ENCODE measurements at regions not wholly inside any gene's neighbourhood (a gene's known extent, or its start where the extent isn't known, plus 50 kb on each side); places are given as distances from the start of the nearest gene placed in this dataset.

DNA sequence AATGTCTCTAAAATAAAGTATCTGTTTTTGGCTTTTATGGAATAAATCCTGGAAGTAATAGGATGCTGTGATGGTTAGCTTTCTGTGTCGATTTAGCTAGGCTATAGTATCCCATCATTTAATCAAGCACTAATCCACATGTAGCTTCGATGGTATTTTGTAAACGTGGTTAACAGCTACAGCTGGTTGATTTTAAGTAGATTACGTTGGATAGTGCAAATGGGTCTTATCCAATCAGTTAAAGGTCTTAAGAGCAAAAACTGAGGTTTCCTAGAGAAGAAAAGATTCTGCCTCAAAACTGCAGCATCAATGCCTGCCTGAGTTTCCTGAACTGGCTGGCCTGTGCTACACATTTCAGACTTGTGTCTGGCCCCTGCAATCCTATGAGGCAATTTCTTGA lies 314.2 kb upstream of the SORL1-AS1 start:
- DNase-seq (ENCODE audit: low read depth) = no peak
- TF ChIP-seq CTCF (conservative IDR thresholded peaks at IDR 0.05; ENCODE audit: low read depth, low read length) = no peak
- no peak overlapping the region for H3K4me3 ChIP-seq (ENCODE audit: low read depth, low read length)

DNA sequence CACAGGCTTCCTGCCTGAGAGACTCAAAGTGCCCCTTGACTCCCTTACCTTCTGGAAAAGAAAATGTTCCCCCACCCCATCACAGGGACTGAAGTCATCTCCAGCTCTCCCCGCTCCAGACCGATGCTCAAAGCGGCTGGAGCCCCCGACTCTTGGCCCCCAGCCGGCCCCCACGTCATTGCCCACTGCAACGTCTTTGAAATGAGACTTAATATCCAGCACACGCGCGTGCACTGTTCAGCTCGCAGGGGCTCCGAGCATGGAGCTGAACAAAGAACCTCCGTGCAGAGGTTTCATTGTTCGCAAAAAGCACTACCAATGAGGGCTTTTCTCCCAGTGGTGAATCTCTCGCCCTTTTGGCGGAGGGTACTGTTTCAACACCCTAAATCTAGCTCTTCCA lies 313.4 kb upstream of the SORL1-AS1 start:
- H3K4me3 ChIP-seq (ENCODE audit: low read depth, low read length) = no peak overlapping the region
- TF ChIP-seq CTCF (conservative IDR thresholded peaks at IDR 0.05; ENCODE audit: low read depth, low read length) = no peak
- no peak for DNase-seq (ENCODE audit: low read depth)

DNA sequence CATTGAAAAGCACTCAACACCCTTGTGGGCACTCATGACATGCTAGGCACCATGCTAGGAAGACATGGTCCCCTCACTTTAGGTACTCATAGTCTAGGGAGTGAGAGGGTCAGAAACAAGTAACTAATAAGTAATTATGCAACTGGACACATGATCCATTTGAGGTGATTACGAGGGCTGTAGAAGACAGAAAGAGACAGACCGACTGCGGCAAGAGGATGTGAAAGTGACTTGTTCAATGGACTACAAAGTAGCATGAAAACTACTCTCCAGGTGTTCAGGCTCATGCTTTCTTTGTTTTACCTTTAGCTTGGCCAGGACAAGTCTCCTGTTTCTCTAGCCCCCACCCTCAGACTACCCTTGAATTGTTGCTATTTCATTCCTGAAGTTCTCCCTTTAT lies 310.8 kb upstream of the SORL1-AS1 start:
- no peak overlapping the region for H3K4me3 ChIP-seq (ENCODE audit: low read depth, low read length)
- no peak for DNase-seq (ENCODE audit: low read depth)
- no peak for TF ChIP-seq CTCF (conservative IDR thresholded peaks at IDR 0.05; ENCODE audit: low read depth, low read length)

- TF ChIP-seq CTCF (conservative IDR thresholded peaks at IDR 0.05; ENCODE audit: low read depth, low read length) = peak; percentile 55
- peak overlapping the region; percentile 38 for H3K4me3 ChIP-seq (ENCODE audit: low read depth, low read length)
- peak; percentile 75 for DNase-seq (ENCODE audit: low read depth)
Measured at GRCh38 chr11:121762820-121763219, 310.1 kb upstream of the SORL1-AS1 start.

GRCh38 chr11:121761186-121761585 lies 308.4 kb upstream of the SORL1-AS1 start:
- H3K4me3 ChIP-seq (ENCODE audit: low read depth, low read length) = no peak overlapping the region
- no peak for TF ChIP-seq CTCF (conservative IDR thresholded peaks at IDR 0.05; ENCODE audit: low read depth, low read length)
- no peak for DNase-seq (ENCODE audit: low read depth)

DNA sequence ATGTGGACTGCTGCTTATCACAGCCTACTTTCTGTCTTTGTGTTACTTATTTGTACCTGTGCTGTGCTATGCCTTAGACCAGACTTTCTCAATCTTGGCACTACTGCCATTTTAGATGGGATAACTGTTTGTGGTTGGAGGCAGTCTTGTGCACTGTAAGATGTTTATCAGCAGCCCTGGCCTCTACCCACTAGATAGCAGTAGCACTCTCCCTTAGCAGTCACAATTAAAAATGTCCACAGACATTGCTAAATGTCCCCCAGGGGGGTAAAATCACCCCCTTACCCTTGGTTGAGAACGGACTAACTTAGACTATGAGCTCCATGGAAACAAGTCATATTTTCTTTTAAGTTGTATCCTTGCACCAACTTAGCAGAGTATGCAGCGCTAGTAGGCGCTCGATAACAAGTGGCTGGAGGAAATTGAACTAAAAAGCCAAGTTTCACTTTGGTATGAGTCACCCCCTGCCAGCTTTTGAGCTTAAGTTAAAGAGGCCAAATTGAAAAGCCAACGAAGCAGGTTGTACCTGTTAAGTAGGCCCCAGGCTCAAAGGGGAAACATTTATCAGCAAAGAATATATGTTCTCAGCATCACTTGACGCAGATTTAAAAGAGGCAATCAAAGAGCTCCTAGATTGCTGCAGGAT lies 304.8 kb upstream of the SORL1-AS1 start:
- peak; percentile 23 for TF ChIP-seq CTCF (conservative IDR thresholded peaks at IDR 0.05; ENCODE audit: low read depth, low read length)
- no peak overlapping the region for H3K4me3 ChIP-seq (ENCODE audit: low read depth, low read length)
- peak; percentile 36 for DNase-seq (ENCODE audit: low read depth)

DNA sequence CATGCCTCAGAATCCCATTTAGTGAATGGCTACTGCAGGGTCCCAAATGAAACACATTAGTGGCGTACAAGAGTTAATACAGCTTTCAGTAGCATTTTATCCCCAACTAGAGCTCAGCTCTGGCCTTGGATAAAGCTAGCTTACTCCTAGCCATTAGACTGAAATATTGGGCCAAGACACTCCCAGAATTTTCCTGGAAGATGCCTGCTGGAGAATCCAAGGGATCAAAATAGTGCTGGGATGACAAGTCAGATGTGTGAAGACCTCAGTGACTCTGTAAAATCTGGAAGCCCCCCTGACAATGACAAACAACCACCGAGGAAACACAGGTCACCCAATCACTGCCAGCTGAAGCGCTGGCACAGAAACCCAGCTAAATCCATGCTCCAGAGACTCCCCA lies 303.1 kb upstream of the SORL1-AS1 start:
- TF ChIP-seq CTCF (conservative IDR thresholded peaks at IDR 0.05; ENCODE audit: low read depth, low read length) = no peak
- DNase-seq (ENCODE audit: low read depth) = no peak
- no peak overlapping the region for H3K4me3 ChIP-seq (ENCODE audit: low read depth, low read length)
